PC-3 (cell line): ENCODE measurements at regions not wholly inside any gene's neighbourhood (a gene's known extent, or its start where the extent isn't known, plus 50 kb on each side); places are given as distances from the start of the nearest gene placed in this dataset.

Experiments
- ATAC-seq: fragments of 200-7000 bp; cut with Tn5 transposase; 2 replicates; pipeline ENCODE4 v1.9.1; 2020; ENCODE audit warnings: mild to moderate bottlenecking, moderate library complexity
- BruUV-seq: library from RNA; stranded (reverse); fragments of 400-500 nt; replicated peaks from 2 replicates; lab custom pipeline; 2021; lab: Mats Ljungman, UMichigan
- CTCF ChIA-PET: fragments of 300-600 bp; sonication (Branson Sonifier 250); formaldehyde crosslinking; loops from one replicate; lab custom pipeline; 2022; ENCODE audit warnings: antibody characterized with exemption; lab: Charles Lee
- POLR2A ChIA-PET: fragments of 300-600 bp; sonication (Branson Sonifier 250); formaldehyde crosslinking; loops from one replicate; lab custom pipeline; 2022; ENCODE audit warnings: antibody characterized with exemption; ENCODE audit not compliant: unreplicated experiment; lab: Charles Lee
- DNase-seq: peaks from one replicate; pipeline ENCODE4 v3.0.0-alpha.2; 2015
- H2AFZ ChIP-seq: fragments of 300-600 bp; sonication (generic); 2 replicates; pipeline ENCODE4 v1.6.0; 2016; ENCODE audit warnings: antibody characterized with exemption, low read length
- H3F3A ChIP-seq: fragments of 300-600 bp; sonication (generic); one replicate; pipeline ENCODE4 v1.6.0; 2017; ENCODE audit warnings: antibody characterized with exemption, low read length, control low read depth, mild to moderate bottlenecking; ENCODE audit not compliant: unreplicated experiment
- H3K27ac ChIP-seq: fragments of 300-600 bp; sonication (generic); 2 replicates; pipeline ENCODE4 v1.5.1; 2016; ENCODE audit warnings: mild to moderate bottlenecking, low read length
- H3K27me3 ChIP-seq: fragments of 300-600 bp; sonication (generic); 2 replicates; pipeline ENCODE4 v1.6.1; 2016; ENCODE audit warnings: low read length, mixed read lengths
- H3K36me3 ChIP-seq: fragments of 300-600 bp; sonication (generic); 2 replicates; pipeline ENCODE4 v1.6.1; 2016; ENCODE audit warnings: low read depth, mixed run types, low read length, mixed read lengths
- H3K4me1 ChIP-seq: fragments of 300-600 bp; sonication (generic); 2 replicates; pipeline ENCODE4 v1.5.1; 2016; ENCODE audit warnings: low read length; ENCODE audit not compliant: insufficient read depth
- H3K4me2 ChIP-seq: fragments of 300-600 bp; sonication (generic); 2 replicates; pipeline ENCODE4 v1.6.0; 2016; ENCODE audit warnings: low read length
- H3K4me3 ChIP-seq: fragments of 300-600 bp; sonication (generic); 2 replicates; pipeline ENCODE4 v1.5.1; 2016; ENCODE audit warnings: mild to moderate bottlenecking, low read length, mixed read lengths
- H3K79me2 ChIP-seq: fragments of 300-600 bp; sonication (generic); 2 replicates; pipeline ENCODE4 v1.6.1; 2017; ENCODE audit warnings: low read length, mixed read lengths
- H3K9ac ChIP-seq: fragments of 300-600 bp; sonication (generic); 2 replicates; pipeline ENCODE4 v1.6.0; 2016; ENCODE audit warnings: mild to moderate bottlenecking, low read length
- H3K9me2 ChIP-seq: fragments of 300-600 bp; sonication (generic); replicated peaks from 2 replicates; pipeline ENCODE4 v1.6.1; 2016; ENCODE audit warnings: mixed run types, low read length, mixed read lengths
- H3K9me3 ChIP-seq: fragments of 300-600 bp; sonication (generic); 2 replicates; pipeline ENCODE4 v1.6.1; 2016; ENCODE audit warnings: low read length, mixed read lengths
- H4K20me1 ChIP-seq: fragments of 300-600 bp; sonication (generic); 2 replicates; pipeline ENCODE4 v1.6.1; 2016; ENCODE audit warnings: low read length, mixed read lengths
- EZH2 ChIP-seq: fragments of 300-600 bp; sonication (generic); IDR thresholded peaks from one replicate; pipeline ENCODE4 v1.6.1; 2017; ENCODE audit warnings: antibody characterized with exemption, mild to moderate bottlenecking, low read length; ENCODE audit not compliant: unreplicated experiment
- EZH2phosphoT487 ChIP-seq: fragments of 300-600 bp; sonication (generic); IDR thresholded peaks from 2 replicates; pipeline ENCODE4 v1.6.1; 2018; ENCODE audit warnings: mild to moderate bottlenecking, antibody characterized with exemption, low read length, borderline replicate concordance
- intact Hi-C: fragments of 100-400 bp; cut with micrococcal nuclease; formaldehyde crosslinking; loops from 2 replicates; pipeline ENCODE4 v1.9.0; 2023
- TF ChIP-seq, protein P1 (sequence below): fragments of 300-600 bp; sonication (generic); conservative IDR thresholded peaks from 2 replicates; pipeline ENCODE4 v1.5.1; 2017; ENCODE audit warnings: antibody characterized with exemption, low read depth, mild to moderate bottlenecking, low read length

DNA sequence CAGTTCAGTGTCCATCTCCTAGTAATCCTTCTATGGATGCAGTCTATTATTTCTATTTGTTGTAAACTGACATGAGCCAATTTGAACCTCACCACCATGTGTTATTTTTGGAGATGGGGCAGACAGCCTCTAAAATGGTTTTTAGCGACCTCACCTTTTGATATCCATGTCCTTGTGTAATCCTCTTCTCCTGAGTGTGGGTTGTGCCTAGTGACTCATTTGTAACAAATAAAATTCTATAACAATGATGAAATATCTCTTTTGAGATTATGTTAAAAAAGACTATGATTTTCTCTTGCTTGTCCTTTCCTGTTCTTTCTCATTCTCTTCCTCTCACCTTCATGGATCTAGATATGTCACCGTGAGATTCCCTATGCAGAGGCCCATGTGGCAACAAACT lies 554.6 kb upstream of the ANO3 start:
- H2AFZ ChIP-seq, result no peak overlapping the region
- H3K27me3 ChIP-seq, result no peaks in the 10 kb centered on the region
- ChIA-PET POLR2A (no interaction called here), CTCF (no interaction called here)
- intact Hi-C loops, result no loop called here
- H3K9me2 ChIP-seq, result no peaks in the 10 kb centered on the region
- no peak overlapping the region for H3K27ac ChIP-seq
- ATAC-seq (no peak), DNase-seq (peak; percentile 3)
- no peak overlapping the region for H3K4me2 ChIP-seq
- no peaks in the 10 kb centered on the region for H3K36me3 ChIP-seq
- H3K9ac ChIP-seq, result no peak overlapping the region
- no peak overlapping the region for H3K4me3 ChIP-seq
- H3K9me3 ChIP-seq, result no peaks in the 10 kb centered on the region
- no peaks in the 10 kb centered on the region for H3F3A ChIP-seq
- H3K79me2 ChIP-seq, result no peaks in the 10 kb centered on the region
- no TSS peak for BruUV-seq
- H3K4me1 ChIP-seq, result no peaks in the 10 kb centered on the region
- TF ChIP-seq EZH2phosphoT487, result no peak
- TF ChIP-seq, protein P1, sequence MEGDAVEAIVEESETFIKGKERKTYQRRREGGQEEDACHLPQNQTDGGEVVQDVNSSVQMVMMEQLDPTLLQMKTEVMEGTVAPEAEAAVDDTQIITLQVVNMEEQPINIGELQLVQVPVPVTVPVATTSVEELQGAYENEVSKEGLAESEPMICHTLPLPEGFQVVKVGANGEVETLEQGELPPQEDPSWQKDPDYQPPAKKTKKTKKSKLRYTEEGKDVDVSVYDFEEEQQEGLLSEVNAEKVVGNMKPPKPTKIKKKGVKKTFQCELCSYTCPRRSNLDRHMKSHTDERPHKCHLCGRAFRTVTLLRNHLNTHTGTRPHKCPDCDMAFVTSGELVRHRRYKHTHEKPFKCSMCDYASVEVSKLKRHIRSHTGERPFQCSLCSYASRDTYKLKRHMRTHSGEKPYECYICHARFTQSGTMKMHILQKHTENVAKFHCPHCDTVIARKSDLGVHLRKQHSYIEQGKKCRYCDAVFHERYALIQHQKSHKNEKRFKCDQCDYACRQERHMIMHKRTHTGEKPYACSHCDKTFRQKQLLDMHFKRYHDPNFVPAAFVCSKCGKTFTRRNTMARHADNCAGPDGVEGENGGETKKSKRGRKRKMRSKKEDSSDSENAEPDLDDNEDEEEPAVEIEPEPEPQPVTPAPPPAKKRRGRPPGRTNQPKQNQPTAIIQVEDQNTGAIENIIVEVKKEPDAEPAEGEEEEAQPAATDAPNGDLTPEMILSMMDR, result no peak
- TF ChIP-seq EZH2, result no peak
- H4K20me1 ChIP-seq, result no peaks in the 10 kb centered on the region

DNA sequence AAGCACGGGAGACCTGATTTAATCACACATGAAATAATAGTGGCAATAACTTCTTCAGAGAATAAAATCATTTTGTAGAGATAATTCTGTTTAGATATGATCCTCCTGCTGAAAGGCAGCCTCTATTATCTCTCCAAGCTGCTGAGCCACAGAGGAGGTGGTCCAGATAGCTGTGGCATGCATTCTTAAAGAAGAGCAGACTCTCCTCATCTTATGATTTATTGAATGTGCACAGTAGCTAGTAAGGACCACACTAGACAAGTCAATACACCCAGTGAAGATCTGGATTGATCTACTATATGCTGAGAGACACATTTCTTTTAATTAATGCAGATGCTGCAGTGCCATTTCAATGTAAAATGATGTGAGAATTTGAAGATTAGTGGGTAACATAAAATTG lies 552.9 kb upstream of the ANO3 start:
- Histone ChIP-seq H4K20me1 (no peaks in the 10 kb centered on the region), H3K9ac (no peak overlapping the region), H3K4me1 (no peaks in the 10 kb centered on the region), H3K4me3 (no peak overlapping the region), H3K9me2 (no peaks in the 10 kb centered on the region), H3K36me3 (no peaks in the 10 kb centered on the region), H2AFZ (no peak overlapping the region), H3K79me2 (no peaks in the 10 kb centered on the region), H3F3A (no peaks in the 10 kb centered on the region), H3K9me3 (no peaks in the 10 kb centered on the region), H3K4me2 (no peak overlapping the region), H3K27me3 (no peaks in the 10 kb centered on the region), H3K27ac (no peak overlapping the region)
- intact Hi-C loops, result no loop called here
- POLR2A ChIA-PET, result no interaction called here
- TF ChIP-seq, protein P1, result no peak
- TF ChIP-seq EZH2phosphoT487, result no peak
- TF ChIP-seq EZH2, result no peak
- DNase-seq (no peak), ATAC-seq (no peak)
- CTCF ChIA-PET, result no interaction called here
- BruUV-seq, result no TSS peak

DNA sequence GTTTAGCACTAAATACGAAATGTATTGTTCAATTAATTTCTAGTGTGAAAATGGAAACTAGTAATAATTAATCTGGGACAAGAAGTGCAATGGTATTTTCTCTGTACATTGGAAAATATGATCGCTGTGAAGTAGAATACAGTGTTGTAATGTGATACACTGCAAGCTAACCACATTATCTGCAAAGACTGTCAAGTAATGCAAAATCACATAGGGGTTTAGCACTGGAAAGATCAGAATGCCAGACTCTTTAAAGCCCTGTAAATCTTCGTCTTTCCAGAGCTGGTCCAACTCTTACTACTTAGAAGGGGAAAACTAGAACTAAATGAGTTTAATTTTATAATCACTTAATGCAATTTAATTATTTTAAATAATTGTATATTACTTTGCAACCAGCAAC lies 544.5 kb upstream of the ANO3 start:
- CTCF ChIA-PET, result no interaction called here
- H3F3A ChIP-seq, result no peaks in the 10 kb centered on the region

More for the DNA sequence above, 544.5 kb upstream of the ANO3 start:
- no TSS peak for BruUV-seq
- Histone ChIP-seq H4K20me1 (no peaks in the 10 kb centered on the region), H3K27me3 (no peaks in the 10 kb centered on the region), H3K9me2 (no peaks in the 10 kb centered on the region), H2AFZ (no peak overlapping the region), H3K9ac (no peak overlapping the region), H3K4me2 (no peak overlapping the region), H3K36me3 (no peaks in the 10 kb centered on the region), H3K4me1 (no peaks in the 10 kb centered on the region), H3K27ac (no peak overlapping the region), H3K9me3 (no peaks in the 10 kb centered on the region), H3K4me3 (no peak overlapping the region), H3K79me2 (no peaks in the 10 kb centered on the region)
- DNase-seq (no peak), ATAC-seq (no peak)
- TF ChIP-seq EZH2, result no peak
- TF ChIP-seq EZH2phosphoT487, result no peak
- TF ChIP-seq, protein P1, result no peak
- intact Hi-C loops, result no loop called here
- POLR2A ChIA-PET, result no interaction called here
